SKM-1 (cell line): ENCODE measurements at regions not wholly inside any gene's neighbourhood (a gene's known extent, or its start where the extent isn't known, plus 50 kb on each side); places are given as distances from the start of the nearest gene placed in this dataset.

ENCODE experiments used
- DNase-seq: peaks from one replicate; lab custom pipeline; 2025; ENCODE audit not compliant: unreplicated experiment; lab: John Stamatoyannopoulos, UW

DNA sequence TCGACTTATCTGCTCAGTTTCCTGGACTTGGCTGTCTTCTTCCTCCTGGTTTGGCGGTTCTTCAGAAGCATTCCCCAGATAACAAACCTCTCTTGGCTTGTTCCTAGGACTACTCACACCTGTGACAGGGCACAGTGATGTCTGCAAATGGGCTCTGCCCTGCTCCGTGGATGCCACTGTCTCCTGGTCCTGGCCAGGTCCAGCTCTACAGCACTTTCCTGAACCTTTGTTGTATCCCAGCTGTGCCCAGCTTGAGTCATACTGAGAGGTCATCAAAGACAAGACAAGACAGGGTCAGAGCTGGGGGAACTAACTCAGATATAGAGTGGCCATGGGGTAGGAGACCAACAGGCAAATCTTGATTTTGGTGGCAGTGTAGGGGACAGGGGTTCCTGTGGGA lies 102.7 kb upstream of the SLC22A23 start:
- DNase-seq: no peak

DNA sequence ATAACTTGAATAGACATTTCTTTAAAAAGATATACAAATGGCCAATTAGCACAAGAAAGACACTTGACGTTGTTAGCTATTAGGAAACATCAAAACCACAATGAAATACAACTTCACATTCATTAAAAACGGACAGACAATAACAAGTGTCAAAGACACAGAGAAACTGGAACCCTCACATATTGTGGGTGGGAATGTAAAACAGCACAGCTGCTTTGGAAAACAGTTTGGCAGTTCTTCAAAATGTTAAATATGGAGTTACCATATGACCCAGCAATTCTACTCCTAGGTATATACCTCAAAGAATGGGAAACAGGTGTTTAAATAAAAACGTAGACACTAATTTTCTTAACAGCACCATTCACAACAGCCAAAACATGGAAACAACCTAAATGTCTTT lies 100.5 kb upstream of the SLC22A23 start:
- DNase-seq: no peak

DNA sequence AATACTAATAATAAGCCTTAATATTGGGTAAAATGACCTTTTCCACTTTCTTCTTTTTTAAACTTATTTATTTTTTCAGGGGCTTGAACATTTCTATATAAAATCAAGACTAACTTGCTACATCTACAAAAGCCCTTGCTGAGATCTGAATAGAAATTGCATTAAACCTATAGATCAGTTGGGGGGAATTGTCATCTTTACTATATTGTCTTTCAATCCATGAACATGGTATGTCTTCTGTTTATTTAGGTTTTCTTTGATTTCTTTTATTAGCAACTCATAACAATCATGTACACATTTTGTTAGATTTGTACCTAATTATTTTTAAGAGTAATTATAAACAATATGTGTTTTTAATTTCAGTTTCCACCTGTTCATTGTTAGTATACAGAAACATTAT lies 96.4 kb upstream of the SLC22A23 start:
- DNase-seq: no peak

DNA sequence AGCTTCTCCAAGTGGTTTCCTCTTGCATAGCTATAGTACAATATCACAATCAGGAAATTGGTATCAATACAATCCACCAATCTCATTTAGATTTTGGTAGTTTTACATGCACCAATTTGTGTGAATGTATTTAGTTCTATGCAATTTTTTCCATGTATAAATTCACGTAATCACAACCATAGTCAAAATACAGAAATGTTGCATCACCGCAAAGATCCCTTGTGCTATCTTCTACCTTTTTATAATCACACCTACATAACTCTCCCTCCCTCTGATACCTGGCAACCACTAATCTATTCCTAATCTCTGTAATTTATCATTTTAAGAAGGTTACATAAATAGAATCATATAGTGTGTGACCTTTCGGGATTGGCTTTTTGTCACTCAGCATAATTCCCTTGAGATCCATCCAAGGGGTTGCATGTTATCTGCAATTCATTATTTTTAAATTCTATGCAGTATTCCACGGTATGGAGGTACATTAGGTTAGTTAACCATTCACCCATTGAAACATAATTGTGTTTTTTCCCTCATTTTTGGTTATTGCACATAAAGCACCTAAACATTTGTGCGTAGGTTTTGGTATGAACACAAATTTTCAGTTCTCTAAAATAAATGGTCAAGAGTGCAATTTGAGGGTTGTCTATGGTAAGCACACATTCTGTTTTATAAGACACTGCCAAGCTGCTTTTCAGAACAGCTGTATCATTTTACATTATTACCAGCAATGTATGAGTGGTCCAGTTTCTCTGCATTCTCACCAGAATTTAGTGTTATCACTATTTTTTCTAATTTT lies 95.1 kb upstream of the SLC22A23 start:
- no peak for DNase-seq

DNA sequence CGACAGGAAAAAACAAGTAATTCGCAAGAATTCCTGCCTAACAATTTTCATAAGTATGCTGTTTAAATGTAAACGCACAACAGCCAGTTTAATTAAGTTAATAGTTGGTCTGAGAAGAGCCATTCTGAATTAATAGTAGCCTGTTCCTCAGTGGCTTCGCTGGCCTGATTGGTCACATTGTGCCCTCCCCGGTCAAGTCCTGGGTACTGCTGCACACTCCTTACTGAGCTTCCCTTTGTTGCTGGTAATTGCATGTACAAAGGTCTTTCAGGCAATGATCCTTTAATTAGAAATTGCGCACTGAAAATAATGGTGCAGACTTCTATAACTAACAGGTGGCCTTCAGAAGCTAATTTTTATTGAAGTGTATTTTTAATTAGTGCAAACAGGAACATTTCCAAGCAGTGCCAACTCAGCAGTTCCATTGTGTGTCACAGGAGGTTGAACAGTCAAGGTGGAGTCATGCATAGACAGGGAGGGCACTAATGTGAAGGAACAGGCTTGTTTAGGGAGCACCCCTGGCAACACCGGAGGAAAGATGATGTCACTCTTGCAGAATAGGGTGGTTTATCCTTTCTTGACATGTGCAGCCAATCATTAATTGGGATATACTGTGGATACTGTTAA lies 92.6 kb upstream of the SLC22A23 start:
- no peak for DNase-seq

DNA sequence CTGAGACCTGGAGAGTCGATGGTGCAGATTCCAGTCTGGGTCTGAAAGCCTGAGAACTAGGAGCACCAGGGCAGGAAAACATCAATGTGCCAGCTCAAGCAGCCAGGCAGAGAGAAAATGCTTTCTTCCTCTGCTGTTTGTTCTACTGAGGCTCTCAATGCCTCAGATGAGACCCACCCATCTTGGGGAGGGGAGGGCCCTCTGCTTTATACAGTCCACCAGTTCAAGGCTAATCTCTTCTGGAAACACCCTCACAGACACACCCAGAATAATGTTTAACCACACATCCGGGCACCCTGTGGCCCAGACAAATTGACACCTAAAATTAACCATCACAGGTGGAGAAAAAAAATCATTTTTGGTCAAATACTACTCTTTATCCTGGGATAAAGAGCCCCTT lies 89.3 kb upstream of the SLC22A23 start:
- no peak for DNase-seq

DNA sequence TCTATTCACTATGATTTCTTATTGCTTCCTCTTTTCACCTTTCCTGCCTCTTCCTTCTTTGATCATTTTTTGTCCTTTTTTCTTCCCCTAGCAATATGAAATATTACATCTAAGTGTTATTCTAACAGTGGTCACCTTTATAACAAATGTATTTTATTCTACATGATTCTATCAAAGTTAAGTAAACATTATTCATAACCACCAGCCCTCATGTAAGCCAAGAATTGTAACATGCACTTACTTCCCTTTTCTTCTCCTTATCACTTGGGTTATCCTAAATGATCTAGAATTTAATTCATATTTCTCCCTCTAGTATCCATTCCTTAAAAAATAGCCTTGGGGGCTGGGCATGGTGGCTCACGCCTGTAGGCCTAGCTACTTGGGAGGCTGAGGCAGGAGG lies 88.3 kb upstream of the SLC22A23 start:
- no peak for DNase-seq

DNA sequence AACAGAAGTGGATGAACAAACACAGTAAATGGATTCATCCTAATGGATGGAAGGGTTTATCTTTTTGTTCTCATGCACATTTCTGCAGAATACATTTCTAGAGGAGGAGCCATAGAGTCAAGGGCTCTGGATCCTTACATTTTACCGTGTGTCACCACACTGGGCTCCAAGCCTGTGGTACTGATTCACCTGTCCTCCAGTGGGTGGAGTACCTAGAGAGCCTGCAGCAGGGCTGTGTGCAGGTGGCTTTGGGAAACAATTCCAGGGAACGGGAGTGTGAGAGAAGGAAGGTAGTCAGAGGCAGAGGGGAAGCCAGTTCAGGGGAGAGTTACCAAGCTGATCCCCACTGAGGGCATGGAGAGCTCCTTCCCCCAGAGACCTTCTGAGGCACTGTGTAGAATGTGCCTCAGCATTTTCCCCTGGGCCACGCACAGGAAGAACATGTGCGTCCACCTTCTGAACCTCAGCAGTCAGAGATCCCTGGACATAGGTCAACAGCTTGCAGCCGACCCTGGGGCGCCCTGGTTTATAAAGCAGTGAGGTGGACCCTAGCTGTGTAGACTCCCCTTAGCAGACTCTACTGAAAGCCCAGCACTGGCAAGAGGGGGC lies 85.3 kb upstream of the SLC22A23 start:
- DNase-seq: no peak

DNA sequence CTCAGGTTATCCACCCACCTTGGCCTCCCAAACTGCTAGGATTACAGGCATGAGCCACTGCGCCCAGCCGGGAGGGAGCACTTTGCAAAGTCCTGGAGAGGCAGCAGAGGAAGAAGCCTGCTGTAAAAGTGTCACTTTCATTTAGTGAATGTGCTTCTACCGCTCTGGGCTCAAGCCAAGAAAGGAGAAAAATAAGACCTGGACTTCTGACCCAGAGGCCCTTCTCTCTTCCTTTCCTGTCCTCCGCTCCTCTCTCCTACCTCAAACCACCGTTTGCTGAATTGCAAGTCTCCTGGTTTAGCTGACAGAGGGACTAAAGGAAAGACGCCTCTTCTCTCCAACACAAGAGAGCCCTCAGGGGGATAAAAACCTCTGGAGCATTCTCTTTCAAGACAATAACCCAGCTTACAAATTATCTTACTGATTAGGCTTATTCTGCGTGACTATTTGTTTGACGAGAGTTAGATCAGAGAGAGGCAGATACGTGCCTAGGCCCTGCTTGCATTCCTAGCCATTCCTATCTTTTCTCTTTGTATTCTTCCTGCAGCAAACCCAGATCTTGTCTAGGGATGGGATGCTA lies 84.2 kb upstream of the SLC22A23 start:
- no peak for DNase-seq

DNA sequence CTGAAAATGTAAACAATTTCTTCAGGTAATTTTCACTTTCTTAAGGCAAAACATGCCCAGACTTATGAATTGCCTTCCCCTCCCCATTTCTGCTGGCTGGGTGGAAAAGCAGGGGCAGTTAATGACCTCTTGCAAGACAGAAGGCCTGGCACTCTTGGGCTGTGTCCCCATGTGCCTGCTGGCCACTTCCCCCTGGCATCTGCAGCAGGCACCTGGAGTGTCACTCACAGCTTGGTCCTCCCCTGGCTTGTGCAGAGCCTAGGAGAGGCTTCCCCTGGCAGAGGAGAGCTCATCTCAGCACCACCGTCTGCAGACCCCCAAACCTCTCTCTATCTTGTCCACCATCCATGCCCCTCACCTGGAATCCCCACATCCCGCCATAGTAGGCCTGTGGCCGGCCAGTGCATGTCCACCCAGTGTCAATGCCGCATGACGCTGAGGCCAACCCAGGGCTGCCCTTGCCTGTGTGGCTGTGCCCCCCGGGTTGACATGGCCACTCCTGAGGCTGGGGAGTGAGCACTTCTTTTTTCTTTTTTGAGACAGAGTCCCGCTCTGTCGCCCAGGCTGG lies 83.5 kb upstream of the SLC22A23 start:
- no peak for DNase-seq

DNA sequence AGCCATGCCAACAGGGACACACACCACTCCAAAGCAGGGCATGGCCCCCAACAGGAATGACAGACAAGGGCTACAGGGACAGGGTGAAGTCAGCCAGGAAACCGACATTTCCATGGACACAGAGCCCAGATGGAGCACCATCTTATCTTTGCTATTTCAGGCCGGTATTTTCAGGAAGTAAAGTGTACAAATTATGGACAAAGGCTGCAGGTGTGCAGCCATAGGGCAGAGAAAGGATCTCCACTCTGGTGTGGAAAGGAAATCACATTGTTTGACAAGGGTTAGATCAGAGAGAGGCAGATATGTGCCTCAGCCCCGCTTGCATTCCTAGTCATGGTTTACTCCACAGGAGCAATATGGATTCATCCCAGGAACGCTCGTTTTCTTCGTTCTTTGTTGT lies 81.7 kb upstream of the SLC22A23 start:
- no peak for DNase-seq

DNA sequence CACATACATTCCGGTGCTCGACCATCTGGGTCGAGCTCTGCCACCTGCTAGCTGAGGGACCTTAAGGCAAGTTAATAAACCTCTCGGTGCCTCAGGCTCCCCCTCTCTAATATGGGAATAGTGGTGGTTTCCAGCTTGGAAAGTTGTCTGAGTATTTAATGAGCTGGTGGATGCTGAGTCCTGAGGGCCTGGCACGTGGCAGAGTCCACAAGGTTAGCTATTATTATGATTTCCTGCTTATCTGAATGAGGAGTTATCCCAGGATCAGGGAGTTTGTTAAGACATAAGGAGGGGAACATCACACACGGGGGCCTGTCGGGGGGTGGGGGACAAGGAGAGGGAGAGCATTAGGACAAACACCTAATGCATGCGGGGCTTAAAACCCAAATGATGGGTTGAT lies 80.1 kb upstream of the SLC22A23 start:
- DNase-seq: no peak

DNA sequence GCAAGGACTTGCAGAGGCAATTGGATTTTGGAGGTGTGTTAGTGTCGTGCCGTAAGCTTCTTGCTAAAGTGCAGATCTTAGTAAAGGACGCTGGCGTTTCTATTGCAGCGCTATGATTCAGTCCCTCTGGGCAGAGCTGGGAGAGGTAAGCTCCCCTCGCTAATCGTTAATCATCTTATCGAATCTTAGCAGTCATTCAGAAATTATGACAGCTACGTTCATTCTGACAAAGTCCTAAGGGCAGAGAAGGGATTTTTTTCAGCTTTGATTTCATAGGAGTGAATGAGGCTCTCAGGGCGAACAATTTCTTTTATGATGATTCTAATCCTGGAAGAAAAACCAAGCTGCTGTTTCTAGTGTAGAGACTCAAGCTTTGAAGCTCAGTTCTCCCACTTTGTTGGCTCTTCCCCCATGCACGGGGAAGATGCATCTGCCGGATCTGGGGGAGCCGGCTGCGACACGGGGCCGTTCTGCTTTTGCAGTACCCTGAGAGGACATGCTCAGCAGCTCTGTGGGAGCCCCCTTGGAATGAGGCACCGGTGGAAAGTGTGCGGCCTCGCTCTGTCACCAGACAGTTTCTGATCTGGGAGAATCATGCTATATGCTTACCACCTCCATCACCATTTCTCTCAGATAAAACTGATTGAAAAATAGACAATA lies 79.1 kb upstream of the SLC22A23 start:
- no peak for DNase-seq

DNA sequence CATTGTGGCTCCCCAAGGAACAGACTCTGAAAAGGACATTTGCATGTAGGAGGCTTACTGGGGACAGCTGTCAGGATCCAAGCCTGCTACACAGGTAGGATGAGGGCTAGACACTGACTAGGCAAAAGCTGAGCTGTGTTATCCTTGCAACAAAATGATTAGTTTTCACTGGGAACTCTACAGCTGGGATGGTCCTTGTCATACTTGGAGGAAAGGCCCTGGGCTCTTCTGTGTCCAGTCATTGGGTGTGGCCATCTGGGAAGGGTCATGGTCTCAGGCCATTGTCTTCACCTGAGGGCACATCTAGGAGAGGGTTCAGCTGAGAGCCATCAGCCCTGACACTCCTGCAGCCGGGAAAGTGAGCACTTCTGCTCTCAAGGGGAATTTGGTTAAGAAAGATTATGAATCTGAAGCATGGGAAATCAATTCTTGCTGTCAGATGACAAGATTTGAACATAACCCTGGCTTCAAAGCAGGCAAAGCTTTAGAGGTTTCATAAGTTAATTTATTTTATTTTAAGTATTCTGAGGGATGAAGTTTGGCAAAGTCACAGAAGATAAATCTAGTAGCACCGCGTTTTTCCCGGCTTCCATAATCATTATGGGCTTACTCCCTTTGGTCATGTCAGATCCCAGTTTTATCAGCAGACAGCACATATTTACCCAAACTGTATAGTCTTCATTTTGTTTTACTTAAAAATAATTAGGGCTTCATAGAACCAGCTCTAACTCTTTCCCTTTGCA lies 78.4 kb upstream of the SLC22A23 start:
- no peak for DNase-seq

DNA sequence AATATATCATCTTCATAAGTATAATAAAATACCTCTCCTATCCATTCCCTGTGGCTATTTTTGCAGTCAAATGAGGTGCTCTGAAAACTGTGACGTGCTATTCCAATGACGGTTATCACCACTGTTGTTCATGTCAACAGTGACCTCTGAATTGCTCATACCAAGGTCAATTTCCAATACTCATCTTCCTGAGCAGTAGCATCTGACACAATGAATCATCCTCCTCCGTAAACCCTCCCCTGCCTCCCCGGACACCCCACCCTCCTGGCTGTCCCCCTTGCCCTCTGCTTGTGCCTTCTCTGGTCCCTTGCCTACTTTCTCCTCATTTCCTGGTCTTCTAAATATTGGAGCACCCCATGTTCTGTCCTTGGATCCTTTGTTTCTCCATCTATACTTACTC lies 77.7 kb upstream of the SLC22A23 start:
- no peak for DNase-seq

DNA sequence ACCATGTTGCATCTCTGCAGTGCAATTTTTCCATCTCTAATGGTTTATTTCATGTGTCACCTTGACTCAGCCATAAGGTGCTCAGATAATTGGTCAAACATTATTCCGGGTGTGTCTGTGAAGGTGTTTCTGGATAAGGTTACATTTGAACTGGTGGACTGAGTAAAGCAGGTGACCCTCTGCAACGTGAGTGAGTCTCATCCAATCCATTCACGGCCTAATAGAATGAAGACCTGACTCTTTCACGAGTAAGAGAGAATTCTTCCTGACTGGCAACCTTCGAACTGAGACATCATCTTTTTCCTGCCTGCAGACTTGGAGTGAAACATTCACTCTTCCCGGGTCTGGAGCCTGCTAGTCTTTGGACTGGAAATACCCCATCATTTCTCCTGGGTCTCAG lies 77.1 kb upstream of the SLC22A23 start:
- no peak for DNase-seq

DNA sequence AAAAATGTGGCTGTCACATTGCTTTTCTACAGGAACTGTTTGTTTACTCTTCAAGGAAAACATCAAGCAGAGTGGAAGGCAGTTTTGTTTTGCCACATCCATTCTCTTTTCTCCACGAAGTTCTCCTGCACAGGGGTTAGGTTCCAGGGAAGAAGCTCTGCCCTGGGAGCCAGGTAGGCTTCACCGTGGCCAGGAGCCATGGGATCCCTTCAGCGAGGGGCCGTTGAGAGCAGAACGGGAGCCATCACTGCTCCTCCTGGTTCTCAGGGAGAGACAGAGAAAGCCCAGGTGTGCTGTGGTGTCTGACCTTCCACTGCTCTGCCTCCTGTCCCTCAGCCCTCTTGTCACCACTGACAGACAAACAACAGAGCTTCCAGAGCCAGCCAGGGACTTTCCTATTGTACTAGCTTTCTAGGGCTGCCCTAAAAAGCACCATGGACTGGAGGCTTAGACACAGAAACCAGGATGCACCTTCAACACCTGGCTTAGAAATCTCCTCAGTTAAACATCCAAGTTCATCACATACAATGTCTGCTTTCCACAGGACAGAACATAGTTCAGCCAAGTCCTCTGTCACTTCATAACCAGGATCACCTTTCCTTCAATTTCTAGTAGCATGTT lies 75.6 kb upstream of the SLC22A23 start:
- DNase-seq: no peak

DNA sequence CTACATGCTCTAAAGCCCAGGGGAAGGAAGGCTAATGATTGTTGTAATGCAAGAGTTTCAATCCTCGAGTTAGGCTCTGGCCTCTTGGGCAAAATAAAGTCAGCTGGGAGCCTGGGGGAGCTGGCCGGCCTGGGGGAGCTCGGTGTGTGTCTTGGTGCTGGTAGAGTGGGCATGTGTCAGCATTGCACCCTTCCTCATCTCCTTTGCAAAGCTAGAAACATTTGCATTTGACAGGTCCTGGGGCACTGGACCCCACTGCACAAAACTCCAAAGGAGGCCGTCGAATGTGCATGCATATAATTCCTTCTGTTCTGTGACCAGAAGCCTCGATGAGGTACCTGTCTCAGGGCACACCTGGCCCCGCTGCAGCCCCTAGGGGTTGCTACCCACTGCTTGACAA lies 74.6 kb upstream of the SLC22A23 start:
- DNase-seq: no peak

DNA sequence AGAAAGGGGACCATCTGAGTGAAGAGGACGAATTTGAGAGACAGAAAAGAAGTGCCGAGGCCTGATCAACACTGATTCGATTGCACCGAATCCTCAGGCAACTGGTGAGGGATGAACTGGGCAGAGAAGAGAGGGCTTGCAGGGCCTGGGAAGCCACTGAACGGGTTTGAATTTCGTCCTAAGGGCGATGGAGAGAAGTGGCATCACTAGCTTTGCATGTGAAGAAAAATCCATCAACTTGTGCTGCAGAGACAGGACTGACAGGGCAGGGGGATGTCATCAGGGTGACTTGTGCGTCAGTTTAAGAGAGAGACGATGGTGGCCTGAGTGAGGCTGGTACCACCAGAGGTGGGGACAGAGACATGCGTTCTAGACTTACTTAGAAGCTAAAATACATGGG lies 73.7 kb upstream of the SLC22A23 start:
- DNase-seq: no peak

DNA sequence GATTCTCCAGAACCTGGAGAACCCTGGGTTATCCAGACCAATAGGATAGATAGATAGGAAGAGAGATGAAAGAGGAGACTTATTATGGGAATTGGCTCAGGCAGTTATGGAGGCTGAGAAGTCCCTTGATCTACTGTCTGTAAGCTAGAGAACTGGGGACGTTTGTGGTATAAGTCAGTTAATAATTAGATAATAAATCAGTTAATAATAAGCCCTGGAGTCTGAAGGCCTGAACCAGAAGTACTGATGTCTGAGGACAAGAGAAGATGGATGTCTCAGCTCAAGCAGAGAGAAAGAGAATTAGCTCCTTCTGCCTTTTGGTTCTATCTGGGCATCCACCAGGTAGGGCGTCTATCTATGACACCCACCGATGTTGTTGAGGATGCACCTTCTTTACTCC lies 72.9 kb upstream of the SLC22A23 start:
- no peak for DNase-seq
